WI38 (cell line): ENCODE measurements at regions not wholly inside any gene's neighbourhood (a gene's known extent, or its start where the extent isn't known, plus 50 kb on each side); places are given as distances from the start of the nearest gene placed in this dataset.

ENCODE experiments used
- H3K4me3 ChIP-seq: 2 replicates; pipeline ENCODE4 v1.5.1; 2011; ENCODE audit warnings: low read depth, mild to moderate bottlenecking, control low read depth, low read length
- TF ChIP-seq, protein P1 (sequence below): IDR thresholded peaks from 2 replicates; pipeline ENCODE4 v1.5.1; 2012; ENCODE audit warnings: low read depth, mild to moderate bottlenecking, control low read depth, low read length

DNA sequence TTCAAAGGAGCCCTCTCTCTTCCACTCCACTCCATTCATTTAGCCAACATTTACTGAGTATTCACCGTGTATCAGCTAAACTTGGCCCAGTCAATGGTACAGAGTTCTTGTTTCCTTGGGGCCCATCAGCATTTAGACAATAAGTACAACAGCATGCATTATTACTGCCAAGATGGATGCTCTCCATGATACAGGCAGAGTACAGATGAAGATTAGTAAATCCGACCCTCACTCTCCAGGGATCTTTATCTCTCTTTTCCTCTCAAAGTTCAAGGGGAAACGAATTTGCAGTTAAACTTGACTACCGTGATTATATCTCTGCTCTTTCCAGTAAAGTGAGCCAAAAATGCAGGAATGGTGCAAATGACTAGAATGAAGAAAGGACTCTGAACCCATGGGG is 184.6 kb upstream of the DUSP10 start:
- TF ChIP-seq, protein P1, sequence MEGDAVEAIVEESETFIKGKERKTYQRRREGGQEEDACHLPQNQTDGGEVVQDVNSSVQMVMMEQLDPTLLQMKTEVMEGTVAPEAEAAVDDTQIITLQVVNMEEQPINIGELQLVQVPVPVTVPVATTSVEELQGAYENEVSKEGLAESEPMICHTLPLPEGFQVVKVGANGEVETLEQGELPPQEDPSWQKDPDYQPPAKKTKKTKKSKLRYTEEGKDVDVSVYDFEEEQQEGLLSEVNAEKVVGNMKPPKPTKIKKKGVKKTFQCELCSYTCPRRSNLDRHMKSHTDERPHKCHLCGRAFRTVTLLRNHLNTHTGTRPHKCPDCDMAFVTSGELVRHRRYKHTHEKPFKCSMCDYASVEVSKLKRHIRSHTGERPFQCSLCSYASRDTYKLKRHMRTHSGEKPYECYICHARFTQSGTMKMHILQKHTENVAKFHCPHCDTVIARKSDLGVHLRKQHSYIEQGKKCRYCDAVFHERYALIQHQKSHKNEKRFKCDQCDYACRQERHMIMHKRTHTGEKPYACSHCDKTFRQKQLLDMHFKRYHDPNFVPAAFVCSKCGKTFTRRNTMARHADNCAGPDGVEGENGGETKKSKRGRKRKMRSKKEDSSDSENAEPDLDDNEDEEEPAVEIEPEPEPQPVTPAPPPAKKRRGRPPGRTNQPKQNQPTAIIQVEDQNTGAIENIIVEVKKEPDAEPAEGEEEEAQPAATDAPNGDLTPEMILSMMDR: no peak
- no peak overlapping the region for H3K4me3 ChIP-seq

DNA sequence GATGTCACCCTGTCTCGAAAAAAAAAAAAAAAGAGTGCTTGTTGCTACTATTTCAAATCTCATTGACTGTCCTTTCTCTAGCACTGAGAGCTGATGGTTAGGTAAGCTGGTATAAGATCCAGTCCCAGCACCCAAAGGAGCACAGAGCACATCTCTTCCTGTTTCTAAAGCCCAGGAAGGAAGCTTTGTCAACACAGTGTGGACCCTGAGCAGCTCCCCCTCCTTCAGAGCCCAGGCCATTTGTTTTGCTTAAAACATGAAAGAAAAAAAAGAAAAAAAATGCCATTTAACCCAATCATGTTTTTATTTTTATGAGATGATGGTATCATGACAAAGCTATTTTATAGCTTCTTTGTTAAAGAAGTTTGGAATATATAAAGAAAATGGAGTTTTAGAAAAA is 184.1 kb upstream of the DUSP10 start:
- H3K4me3 ChIP-seq: no peak overlapping the region
- TF ChIP-seq, protein P1: no peak

- H3K4me3 ChIP-seq: no peak overlapping the region
- TF ChIP-seq, protein P1: no peak
Observed at GRCh38 chr1:221923929-221924598, 182.2 kb upstream of the DUSP10 start.

GRCh38 chr1:221921936-221922335 is 180.0 kb upstream of the DUSP10 start:
- no peak overlapping the region for H3K4me3 ChIP-seq
- TF ChIP-seq, protein P1: no peak

- no peak overlapping the region for H3K4me3 ChIP-seq
- TF ChIP-seq, protein P1: no peak
Observed at GRCh38 chr1:221919743-221920142, 177.9 kb upstream of the DUSP10 start.

DNA sequence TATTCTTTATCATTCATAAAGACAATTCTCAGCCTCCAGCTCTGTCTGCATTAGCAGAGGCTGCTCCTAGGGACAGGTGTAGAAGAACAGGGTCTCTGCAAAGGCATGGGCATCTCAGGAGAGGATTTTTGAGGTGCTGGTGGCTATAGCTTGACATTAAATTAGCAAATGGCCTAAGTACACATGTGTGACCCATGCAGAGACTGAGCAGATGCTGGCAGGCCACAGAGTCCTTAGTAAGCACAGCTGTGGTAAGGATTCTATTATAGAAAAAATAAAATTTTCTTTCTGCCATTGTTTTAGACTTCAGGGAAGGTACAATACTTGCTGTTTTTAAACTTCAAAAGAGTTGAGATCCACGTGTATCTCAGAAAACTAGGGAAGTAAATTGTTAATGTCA is 177.5 kb upstream of the DUSP10 start:
- TF ChIP-seq, protein P1: no peak
- H3K4me3 ChIP-seq: no peak overlapping the region

- no peak overlapping the region for H3K4me3 ChIP-seq
- TF ChIP-seq, protein P1: no peak
Observed at GRCh38 chr1:221916176-221916575, 174.3 kb upstream of the DUSP10 start.
